A673 (cell line): ENCODE measurements at regions not wholly inside any gene's neighbourhood (a gene's known extent, or its start where the extent isn't known, plus 50 kb on each side); places are given as distances from the start of the nearest gene placed in this dataset.

Experiments
- BruUV-seq: library from RNA; stranded (reverse); fragments of 400-500 nt; replicated peaks from 2 replicates; lab custom pipeline; 2021; lab: Mats Ljungman, UMichigan
- CTCF ChIA-PET: fragments of 300-600 bp; sonication (Branson Sonifier 250); formaldehyde crosslinking; loops from one replicate; lab custom pipeline; 2022; ENCODE audit warnings: antibody characterized with exemption; lab: Charles Lee
- POLR2A ChIA-PET: fragments of 300-600 bp; sonication (Branson Sonifier 250); formaldehyde crosslinking; loops from one replicate; lab custom pipeline; 2022; ENCODE audit warnings: antibody characterized with exemption; ENCODE audit not compliant: low non-redundant PET; lab: Charles Lee
- DNase-seq: peaks from one replicate; pipeline ENCODE4 v3.0.0-alpha.2; 2015; ENCODE audit warnings: low spot score
- H3K27ac ChIP-seq: fragments of 200-600 bp; sonication (generic); 2 replicates; pipeline ENCODE4 v1.5.1; 2016; ENCODE audit warnings: mixed run types, low read depth, mild to moderate bottlenecking, mixed read lengths, antibody characterized with exemption, low read length; ENCODE audit not compliant: poor library complexity, severe bottlenecking
- H3K27me3 ChIP-seq: fragments of 200-600 bp; sonication (generic); replicated peaks from 2 replicates; pipeline ENCODE4 v1.6.1; 2017; ENCODE audit warnings: mixed run types, low read depth, mild to moderate bottlenecking, mixed read lengths, antibody characterized with exemption, low read length; ENCODE audit not compliant: insufficient read depth, poor library complexity
- H3K36me3 ChIP-seq: fragments of 200-600 bp; sonication (generic); 2 replicates; pipeline ENCODE4 v1.6.1; 2016; ENCODE audit warnings: mixed run types, mild to moderate bottlenecking, mixed read lengths, antibody characterized with exemption, low read length; ENCODE audit not compliant: insufficient read depth, poor library complexity, severe bottlenecking
- H3K4me1 ChIP-seq: fragments of 200-600 bp; sonication (generic); 2 replicates; pipeline ENCODE4 v1.6.1; 2017; ENCODE audit warnings: mixed run types, mild to moderate bottlenecking, mixed read lengths, antibody characterized with exemption, low read length; ENCODE audit not compliant: insufficient read depth, poor library complexity, severe bottlenecking
- H3K4me3 ChIP-seq: fragments of 200-600 bp; sonication (generic); 2 replicates; pipeline ENCODE4 v1.5.1; 2016; ENCODE audit warnings: low read depth, mixed run types, mild to moderate bottlenecking, mixed read lengths, low read length; ENCODE audit not compliant: poor library complexity, severe bottlenecking
- H3K9me3 ChIP-seq: fragments of 200-600 bp; sonication (generic); 2 replicates; pipeline ENCODE4 v1.6.1; 2016; ENCODE audit warnings: mixed run types, low read depth, mild to moderate bottlenecking, mixed read lengths, antibody characterized with exemption, low read length; ENCODE audit not compliant: poor library complexity, severe bottlenecking
- EZH2 ChIP-seq: fragments of 200-600 bp; sonication (generic); IDR thresholded peaks from 2 replicates; pipeline ENCODE4 v1.6.1; 2017; ENCODE audit warnings: borderline replicate concordance, low read depth, mild to moderate bottlenecking, mixed read lengths, antibody characterized with exemption, low read length; ENCODE audit not compliant: poor library complexity, severe bottlenecking
- intact Hi-C: fragments of 100-400 bp; cut with micrococcal nuclease; formaldehyde crosslinking; loops from one replicate; pipeline ENCODE4 v1.10.0; 2022; ENCODE audit not compliant: unreplicated experiment
- TF ChIP-seq, protein P1 (sequence below): fragments of 300-800, 200-600 bp; sonication (generic); conservative IDR thresholded peaks from 2 replicates; pipeline ENCODE4 v1.5.1; 2017; ENCODE audit warnings: low read depth, mild to moderate bottlenecking, antibody characterized with exemption, low read length, moderate library complexity, mixed read lengths

DNA sequence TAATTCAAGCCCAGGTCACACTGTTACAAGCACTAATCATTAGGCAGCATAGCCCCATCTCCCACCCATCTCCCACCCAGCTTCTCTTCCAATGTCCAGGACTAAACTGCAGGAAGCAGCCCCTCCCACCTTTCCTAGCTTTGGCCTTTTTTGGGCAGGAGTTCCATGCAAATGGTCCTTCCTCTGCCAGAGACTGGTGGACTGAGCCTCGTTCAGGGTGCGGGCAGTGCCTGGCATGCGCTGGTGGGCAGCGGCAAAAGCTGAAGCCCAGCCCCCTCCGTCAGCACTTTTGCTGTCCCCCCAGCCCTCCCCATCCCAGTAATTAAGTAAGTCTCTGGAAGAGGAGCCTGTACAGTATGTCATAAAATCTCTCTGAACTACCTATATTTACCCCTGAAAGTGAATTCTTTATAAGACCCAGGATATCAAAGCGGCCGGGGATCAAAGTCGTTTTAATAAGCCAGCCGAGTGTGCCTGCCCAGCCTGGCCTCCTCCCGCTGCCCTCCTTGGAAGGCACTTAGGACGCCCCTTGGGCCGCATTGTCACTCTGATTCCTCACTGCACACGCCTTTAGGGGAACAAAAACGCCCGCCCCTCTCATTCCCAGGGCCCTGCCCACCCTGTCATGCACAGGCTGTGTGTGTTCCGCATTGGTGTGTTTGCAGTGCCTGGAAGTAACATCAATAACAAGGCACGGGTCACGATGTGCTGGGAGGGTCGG, 109.9 kb downstream of the IRX5 start:
- POLR2A ChIA-PET = no interaction called here
- no peak for DNase-seq
- CTCF ChIA-PET = no interaction called here
- no peaks in the 10 kb centered on the region for H3K9me3 ChIP-seq
- H3K27ac ChIP-seq = no peak overlapping the region
- H3K4me3 ChIP-seq = no peak overlapping the region
- H3K27me3 ChIP-seq = no peaks in the 10 kb centered on the region
- no peaks in the 10 kb centered on the region for H3K4me1 ChIP-seq
- intact Hi-C loops = no loop called here
- no peaks in the 10 kb centered on the region for H3K36me3 ChIP-seq
- no TSS peak for BruUV-seq
- no peak for TF ChIP-seq EZH2
- TF ChIP-seq, protein P1, sequence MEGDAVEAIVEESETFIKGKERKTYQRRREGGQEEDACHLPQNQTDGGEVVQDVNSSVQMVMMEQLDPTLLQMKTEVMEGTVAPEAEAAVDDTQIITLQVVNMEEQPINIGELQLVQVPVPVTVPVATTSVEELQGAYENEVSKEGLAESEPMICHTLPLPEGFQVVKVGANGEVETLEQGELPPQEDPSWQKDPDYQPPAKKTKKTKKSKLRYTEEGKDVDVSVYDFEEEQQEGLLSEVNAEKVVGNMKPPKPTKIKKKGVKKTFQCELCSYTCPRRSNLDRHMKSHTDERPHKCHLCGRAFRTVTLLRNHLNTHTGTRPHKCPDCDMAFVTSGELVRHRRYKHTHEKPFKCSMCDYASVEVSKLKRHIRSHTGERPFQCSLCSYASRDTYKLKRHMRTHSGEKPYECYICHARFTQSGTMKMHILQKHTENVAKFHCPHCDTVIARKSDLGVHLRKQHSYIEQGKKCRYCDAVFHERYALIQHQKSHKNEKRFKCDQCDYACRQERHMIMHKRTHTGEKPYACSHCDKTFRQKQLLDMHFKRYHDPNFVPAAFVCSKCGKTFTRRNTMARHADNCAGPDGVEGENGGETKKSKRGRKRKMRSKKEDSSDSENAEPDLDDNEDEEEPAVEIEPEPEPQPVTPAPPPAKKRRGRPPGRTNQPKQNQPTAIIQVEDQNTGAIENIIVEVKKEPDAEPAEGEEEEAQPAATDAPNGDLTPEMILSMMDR = no peak

DNA sequence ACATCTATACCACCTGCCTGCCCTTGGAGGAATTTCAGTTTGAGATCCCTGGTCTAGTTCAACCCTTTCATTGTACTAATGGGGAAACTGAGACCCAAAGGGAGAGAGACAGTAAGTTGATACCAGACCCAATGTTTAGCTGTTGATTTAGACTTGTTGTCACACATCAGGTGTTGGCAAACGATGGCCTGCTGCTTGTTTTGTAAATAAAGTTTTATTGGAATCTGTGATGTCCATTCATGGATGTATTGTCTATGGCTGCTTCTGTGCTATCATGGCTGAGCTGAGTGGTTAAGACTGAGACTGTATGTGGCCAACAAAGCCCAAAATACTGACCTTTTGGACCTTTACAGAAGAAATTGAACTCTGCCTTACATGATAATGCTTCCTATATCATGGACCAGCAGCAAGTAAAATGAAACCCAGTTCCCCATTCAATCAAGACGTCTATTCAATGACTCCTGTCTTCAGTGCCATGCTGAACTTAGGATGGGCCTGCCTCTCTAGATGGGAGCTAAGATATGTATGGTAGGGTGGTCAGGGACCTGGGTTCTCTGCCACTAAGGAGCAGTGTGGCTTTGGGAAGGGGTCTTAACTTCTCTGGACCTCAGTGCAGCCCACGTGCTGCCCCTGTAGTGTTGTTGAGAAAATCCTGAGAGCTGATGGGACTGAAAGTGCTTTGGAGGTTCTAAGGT, 111.0 kb downstream of the IRX5 start:
- Histone ChIP-seq H3K4me1 (no peaks in the 10 kb centered on the region), H3K27me3 (no peaks in the 10 kb centered on the region), H3K4me3 (no peak overlapping the region), H3K36me3 (no peaks in the 10 kb centered on the region), H3K27ac (no peak overlapping the region), H3K9me3 (no peaks in the 10 kb centered on the region)
- TF ChIP-seq EZH2 = no peak
- TF ChIP-seq, protein P1 = no peak
- ChIA-PET POLR2A (no interaction called here), CTCF (no interaction called here)
- intact Hi-C loops = no loop called here
- no TSS peak for BruUV-seq
- DNase-seq = no peak

DNA sequence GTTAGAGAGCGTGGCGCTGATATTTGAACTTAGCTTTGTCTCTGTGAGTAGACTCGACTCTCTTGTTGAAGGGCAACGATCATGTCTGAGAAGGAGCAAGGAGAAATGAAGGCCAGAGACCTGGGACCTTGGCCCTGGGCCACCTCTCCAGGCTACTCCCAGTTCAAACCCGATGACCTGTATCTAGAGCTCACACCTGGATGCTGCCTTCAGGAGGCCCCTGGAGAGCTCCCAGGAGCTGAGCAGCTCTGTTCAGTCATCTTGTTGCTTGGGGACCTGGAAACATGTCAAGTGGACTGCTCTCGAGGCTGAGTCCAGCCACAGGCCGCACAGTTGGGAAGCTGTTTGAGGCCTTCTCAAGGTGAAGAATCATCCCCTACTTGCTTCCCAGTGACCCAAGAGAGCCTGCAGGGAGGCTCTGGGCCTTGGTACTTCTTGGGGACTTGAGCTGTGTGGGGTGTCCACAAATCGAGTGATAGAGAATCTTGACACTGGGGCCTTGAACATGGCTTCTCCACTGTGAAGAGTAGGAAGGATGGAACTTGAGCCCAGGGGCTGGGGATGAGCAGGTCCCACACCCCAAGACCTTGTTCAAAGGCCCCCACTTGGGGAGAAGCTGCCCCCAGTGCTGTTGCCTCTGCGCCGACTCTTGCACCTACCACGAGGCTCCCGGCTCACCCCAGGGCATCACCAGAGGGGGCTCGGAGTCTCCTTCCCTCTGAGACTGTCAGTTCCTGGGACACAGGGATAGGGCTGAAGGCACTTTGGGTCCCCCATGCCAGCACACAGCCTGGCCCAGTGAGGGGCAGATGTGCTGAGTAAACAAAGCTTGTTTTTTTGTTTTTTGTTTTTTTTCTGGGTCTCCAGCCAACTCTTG, 112.1 kb downstream of the IRX5 start:
- Histone ChIP-seq H3K36me3 (no peaks in the 10 kb centered on the region), H3K4me1 (no peaks in the 10 kb centered on the region), H3K9me3 (no peaks in the 10 kb centered on the region), H3K27me3 (no peaks in the 10 kb centered on the region), H3K27ac (no peak overlapping the region), H3K4me3 (no peak overlapping the region)
- BruUV-seq = no TSS peak
- TF ChIP-seq, protein P1 = no peak
- no peak for DNase-seq
- ChIA-PET POLR2A (no interaction called here), CTCF (interaction anchor here (0.5 kb wide), 1 partner anchor 1056 kb away, joined by 5 read pairs; no protein-coding TSS in a partner anchor)
- intact Hi-C loops = no loop called here
